SU-DHL-6 (cell line): ENCODE measurements at regions not wholly inside any gene's neighbourhood (a gene's known extent, or its start where the extent isn't known, plus 50 kb on each side); places are given as distances from the start of the nearest gene placed in this dataset.

Experiments used
- H2AFZ ChIP-seq: fragments of 200-600 bp; sonication (generic); 2 replicates; pipeline ENCODE4 v1.6.1; 2014; ENCODE audit warnings: low read depth, mild to moderate bottlenecking, moderate library complexity, mixed read lengths, antibody characterized with exemption, low read length; ENCODE audit not compliant: severe bottlenecking
- H3F3A ChIP-seq: fragments of 200-600 bp; shearing (Covaris generic); 2 replicates; pipeline ENCODE4 v1.6.0; 2016; ENCODE audit warnings: antibody characterized with exemption, mild to moderate bottlenecking; ENCODE audit not compliant: insufficient read depth
- H3K27ac ChIP-seq: fragments of 200-600 bp; sonication (generic); 2 replicates; pipeline ENCODE4 v1.5.1; 2016; ENCODE audit warnings: low read depth, mild to moderate bottlenecking, low read length, moderate library complexity, mixed read lengths
- H3K27me3 ChIP-seq: fragments of 200-600 bp; sonication (generic), shearing (Covaris generic); 2 replicates; pipeline ENCODE4 v1.6.0; 2014; ENCODE audit warnings: mild to moderate bottlenecking, low read length
- H3K36me3 ChIP-seq: fragments of 200-600 bp; sonication (generic); 2 replicates; pipeline ENCODE4 v1.6.1; 2014; ENCODE audit warnings: mild to moderate bottlenecking, low read length, mixed read lengths
- H3K4me2 ChIP-seq: fragments of 300-600, 200-600 bp; shearing (Covaris generic), sonication (generic); 2 replicates; pipeline ENCODE4 v1.6.0; 2014; ENCODE audit warnings: low read length, low read depth, mild to moderate bottlenecking; ENCODE audit not compliant: poor library complexity, severe bottlenecking
- H3K4me3 ChIP-seq: fragments of 200-600 bp; sonication (generic); 2 replicates; pipeline ENCODE4 v1.5.1; 2014; ENCODE audit warnings: antibody characterized with exemption, low read length, mild to moderate bottlenecking, mixed read lengths; ENCODE audit not compliant: insufficient read depth, poor library complexity, severe bottlenecking
- H3K79me2 ChIP-seq: fragments of 200-600 bp; sonication (generic); 2 replicates; pipeline ENCODE4 v1.6.1; 2014; ENCODE audit warnings: mild to moderate bottlenecking, low read length, moderate library complexity; ENCODE audit not compliant: insufficient read depth
- H3K9ac ChIP-seq: fragments of 200-600 bp; sonication (generic); 2 replicates; pipeline ENCODE4 v1.7.0; 2014; ENCODE audit warnings: mild to moderate bottlenecking, low read length
- H3K9me2 ChIP-seq: fragments of 200-600 bp; sonication (generic); replicated peaks from 2 replicates; pipeline ENCODE4 v1.6.1; 2014; ENCODE audit warnings: low read length; ENCODE audit not compliant: insufficient read depth
- H3K9me3 ChIP-seq: fragments of 200-600 bp; sonication (generic); 2 replicates; pipeline ENCODE4 v1.6.1; 2014; ENCODE audit warnings: low read length, mixed read lengths; ENCODE audit not compliant: insufficient read depth
- H4K20me1 ChIP-seq: fragments of 200-600 bp; sonication (generic); 2 replicates; pipeline ENCODE4 v1.6.1; 2014; ENCODE audit warnings: low read depth, mild to moderate bottlenecking, antibody characterized with exemption, low read length, moderate library complexity, mixed read lengths
- EZH2phosphoT487 ChIP-seq: fragments of 200-600 bp; sonication (generic), shearing (Covaris generic); conservative IDR thresholded peaks from 2 replicates; pipeline ENCODE4 v1.6.1; 2018; ENCODE audit warnings: mild to moderate bottlenecking, antibody characterized with exemption, low read length, moderate library complexity, mixed read lengths
- TF ChIP-seq, protein P1 (sequence below): fragments of 200-600 bp; sonication (generic); IDR thresholded peaks from one replicate; pipeline ENCODE4 v1.5.1; 2017; ENCODE audit warnings: antibody characterized with exemption, mild to moderate bottlenecking, low read length, moderate library complexity; ENCODE audit not compliant: insufficient read depth, poor library complexity, severe bottlenecking

DNA sequence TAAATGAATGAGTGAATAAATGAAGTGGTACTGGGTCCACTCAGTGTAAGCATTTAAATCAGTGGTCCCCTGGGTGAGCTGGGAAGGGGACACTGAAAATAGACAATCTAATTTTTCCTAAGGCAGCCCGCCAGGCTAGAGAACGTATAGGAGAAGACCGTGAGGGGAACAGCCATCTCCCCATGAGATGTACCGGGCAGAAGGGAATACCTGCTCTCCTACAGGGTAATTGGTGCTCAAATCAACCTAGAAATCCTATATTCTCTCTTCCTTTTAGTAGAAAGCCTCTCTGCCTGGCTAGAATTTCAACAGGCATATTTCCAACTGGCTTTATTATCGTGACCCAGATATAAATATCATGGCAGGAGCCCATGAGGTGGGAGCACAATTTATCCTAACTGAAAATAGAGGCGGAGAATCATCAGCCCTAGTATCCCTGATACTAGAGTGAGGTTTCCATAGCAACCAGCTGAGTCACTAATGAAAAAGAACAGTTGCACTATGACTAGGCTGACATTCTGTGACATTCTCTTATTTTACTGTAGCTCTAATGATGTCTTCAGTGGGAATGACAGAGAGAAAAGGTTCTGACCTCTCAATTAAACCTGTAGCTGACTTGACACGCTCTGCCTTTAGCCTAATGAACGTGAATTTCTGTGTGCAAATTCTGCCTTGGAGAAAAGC lies 96.5 kb upstream of the CAST start:
- H3K79me2 ChIP-seq, result no peaks in the 10 kb centered on the region
- TF ChIP-seq EZH2phosphoT487, result no peak
- TF ChIP-seq, protein P1, sequence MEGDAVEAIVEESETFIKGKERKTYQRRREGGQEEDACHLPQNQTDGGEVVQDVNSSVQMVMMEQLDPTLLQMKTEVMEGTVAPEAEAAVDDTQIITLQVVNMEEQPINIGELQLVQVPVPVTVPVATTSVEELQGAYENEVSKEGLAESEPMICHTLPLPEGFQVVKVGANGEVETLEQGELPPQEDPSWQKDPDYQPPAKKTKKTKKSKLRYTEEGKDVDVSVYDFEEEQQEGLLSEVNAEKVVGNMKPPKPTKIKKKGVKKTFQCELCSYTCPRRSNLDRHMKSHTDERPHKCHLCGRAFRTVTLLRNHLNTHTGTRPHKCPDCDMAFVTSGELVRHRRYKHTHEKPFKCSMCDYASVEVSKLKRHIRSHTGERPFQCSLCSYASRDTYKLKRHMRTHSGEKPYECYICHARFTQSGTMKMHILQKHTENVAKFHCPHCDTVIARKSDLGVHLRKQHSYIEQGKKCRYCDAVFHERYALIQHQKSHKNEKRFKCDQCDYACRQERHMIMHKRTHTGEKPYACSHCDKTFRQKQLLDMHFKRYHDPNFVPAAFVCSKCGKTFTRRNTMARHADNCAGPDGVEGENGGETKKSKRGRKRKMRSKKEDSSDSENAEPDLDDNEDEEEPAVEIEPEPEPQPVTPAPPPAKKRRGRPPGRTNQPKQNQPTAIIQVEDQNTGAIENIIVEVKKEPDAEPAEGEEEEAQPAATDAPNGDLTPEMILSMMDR, result no peak
- no peaks in the 10 kb centered on the region for H3K27me3 ChIP-seq
- H3K9ac ChIP-seq, result no peak overlapping the region
- H3K4me3 ChIP-seq, result no peak overlapping the region
- no peaks in the 10 kb centered on the region for H3K9me2 ChIP-seq
- H4K20me1 ChIP-seq, result no peaks in the 10 kb centered on the region
- no peak overlapping the region for H3K27ac ChIP-seq
- H3K36me3 ChIP-seq, result no peaks in the 10 kb centered on the region
- H2AFZ ChIP-seq, result no peak overlapping the region
- no peaks in the 10 kb centered on the region for H3F3A ChIP-seq
- H3K9me3 ChIP-seq, result no peaks in the 10 kb centered on the region
- no peak overlapping the region for H3K4me2 ChIP-seq

DNA sequence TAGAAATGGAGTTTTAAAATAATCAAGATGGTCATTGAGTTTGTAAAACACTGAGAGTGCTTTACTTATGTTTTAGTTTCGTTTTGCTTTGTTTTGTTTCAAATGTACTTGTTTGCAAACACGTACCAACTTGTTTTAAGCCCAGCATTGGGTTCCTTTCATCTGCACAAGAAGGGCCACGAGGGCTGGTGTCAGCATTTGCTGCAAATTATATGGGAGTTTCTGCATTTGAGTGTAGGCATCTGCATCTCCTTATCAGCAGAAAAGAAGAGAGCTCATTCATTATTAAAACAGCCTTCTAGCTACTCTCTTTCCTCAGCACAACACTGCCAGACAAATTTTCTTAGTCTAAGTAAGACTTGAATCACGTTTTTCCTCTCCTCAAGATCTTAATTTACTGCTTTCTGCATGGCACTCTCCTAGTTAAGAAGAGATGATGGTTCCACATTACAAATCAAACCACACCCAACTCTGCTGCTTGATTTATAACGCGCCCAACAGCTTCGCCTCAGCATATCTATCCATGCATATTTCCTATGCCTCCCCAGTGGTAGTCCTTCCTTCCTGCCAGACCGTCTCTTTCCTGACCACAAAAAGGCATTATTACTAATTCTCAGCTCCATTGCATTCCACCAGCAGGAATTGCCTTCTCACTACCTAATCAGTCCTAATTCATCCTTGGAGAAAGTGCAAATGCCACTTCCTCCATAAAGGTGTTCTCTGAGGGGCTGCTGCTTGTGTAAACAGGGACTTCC lies 95.2 kb upstream of the CAST start:
- Histone ChIP-seq H3K27ac (no peak overlapping the region), H3K79me2 (no peaks in the 10 kb centered on the region), H3K4me2 (no peak overlapping the region), H3K27me3 (no peaks in the 10 kb centered on the region), H3K9me2 (no peaks in the 10 kb centered on the region), H3K9ac (no peak overlapping the region), H3K4me3 (no peak overlapping the region), H3K9me3 (no peaks in the 10 kb centered on the region), H2AFZ (no peak overlapping the region), H4K20me1 (no peaks in the 10 kb centered on the region), H3K36me3 (no peaks in the 10 kb centered on the region), H3F3A (no peaks in the 10 kb centered on the region)
- TF ChIP-seq EZH2phosphoT487, result no peak
- TF ChIP-seq, protein P1, result no peak

DNA sequence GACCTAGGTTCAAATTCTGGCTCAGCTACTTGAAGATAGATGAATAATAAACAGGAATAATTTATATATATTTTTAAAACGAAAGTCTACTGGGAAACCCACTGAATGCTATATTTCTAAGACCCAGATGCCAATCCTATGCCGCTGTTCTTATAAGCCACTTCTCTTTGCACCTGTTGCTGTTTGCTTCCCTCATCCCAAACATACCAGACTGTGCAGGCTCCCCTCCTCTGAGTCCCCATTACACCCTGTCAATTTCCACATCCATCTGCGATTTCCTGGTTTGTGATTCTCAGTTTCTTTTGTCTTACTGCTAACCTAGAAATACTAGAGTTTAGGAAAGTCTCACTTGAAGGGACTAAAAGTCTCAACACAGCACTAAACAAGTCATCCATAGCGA lies 92.8 kb upstream of the CAST start:
- Histone ChIP-seq H3K9me3 (no peaks in the 10 kb centered on the region), H3F3A (no peaks in the 10 kb centered on the region), H3K79me2 (no peaks in the 10 kb centered on the region), H3K36me3 (no peaks in the 10 kb centered on the region), H3K4me2 (no peak overlapping the region), H3K9ac (no peak overlapping the region), H3K4me3 (no peak overlapping the region), H4K20me1 (no peaks in the 10 kb centered on the region), H3K27me3 (no peaks in the 10 kb centered on the region), H3K27ac (no peak overlapping the region), H3K9me2 (no peaks in the 10 kb centered on the region), H2AFZ (no peak overlapping the region)
- TF ChIP-seq, protein P1, result no peak
- TF ChIP-seq EZH2phosphoT487, result no peak
